OCI-LY1 (cell line): ENCODE measurements at regions not wholly inside any gene's neighbourhood (a gene's known extent, or its start where the extent isn't known, plus 50 kb on each side); places are given as distances from the start of the nearest gene placed in this dataset.

Experiments
- H2AFZ ChIP-seq: fragments of 200-600 bp; sonication (generic), shearing (Covaris generic); 2 replicates; pipeline ENCODE4 v1.6.0; 2014; ENCODE audit warnings: antibody characterized with exemption, mild to moderate bottlenecking, low read length
- H3F3A ChIP-seq: fragments of 200-600 bp; sonication (generic), shearing (Covaris generic); 2 replicates; pipeline ENCODE4 v1.6.0; 2014; ENCODE audit warnings: mild to moderate bottlenecking, antibody characterized with exemption, low read length, moderate library complexity; ENCODE audit not compliant: insufficient read depth
- H3K27ac ChIP-seq: fragments of 200-600 bp; sonication (generic); 2 replicates; pipeline ENCODE4 v1.5.1; 2014; ENCODE audit warnings: low read length, mixed run types, mild to moderate bottlenecking, low read depth; ENCODE audit not compliant: poor library complexity, severe bottlenecking
- H3K27me3 ChIP-seq: fragments of 200-600 bp; sonication (generic); 2 replicates; pipeline ENCODE4 v1.6.0; 2014; ENCODE audit warnings: antibody characterized with exemption, mild to moderate bottlenecking, low read length, moderate library complexity; ENCODE audit not compliant: insufficient read depth
- H3K36me3 ChIP-seq: fragments of 200-600 bp; sonication (generic); 2 replicates; pipeline ENCODE4 v1.6.1; 2014; ENCODE audit warnings: mild to moderate bottlenecking, antibody characterized with exemption, low read length, moderate library complexity, mixed read lengths; ENCODE audit not compliant: insufficient read depth
- H3K4me1 ChIP-seq: fragments of 200-600 bp; sonication (generic); 2 replicates; pipeline ENCODE4 v1.5.1; 2014; ENCODE audit warnings: mild to moderate bottlenecking, low read length, moderate library complexity; ENCODE audit not compliant: insufficient read depth, severe bottlenecking
- H3K4me2 ChIP-seq: fragments of 200-600 bp; sonication (generic), shearing (Covaris generic); 2 replicates; pipeline ENCODE4 v1.6.1; 2014; ENCODE audit warnings: low read length
- H3K4me3 ChIP-seq: fragments of 200-600 bp; sonication (generic); 2 replicates; pipeline ENCODE4 v1.5.1; 2014; ENCODE audit warnings: low read length, low read depth, mild to moderate bottlenecking, mixed read lengths; ENCODE audit not compliant: poor library complexity, severe bottlenecking
- H3K79me2 ChIP-seq: fragments of 200-600 bp; shearing (Covaris generic); 2 replicates; pipeline ENCODE4 v1.6.1; 2016; ENCODE audit warnings: mixed run types, low read length, mixed read lengths; ENCODE audit not compliant: insufficient read depth
- H3K9ac ChIP-seq: fragments of 200-600 bp; sonication (generic), shearing (Covaris generic); 2 replicates; pipeline ENCODE4 v1.6.1; 2014; ENCODE audit warnings: mild to moderate bottlenecking, low read length, mixed read lengths
- H3K9me2 ChIP-seq: fragments of 200-600 bp; sonication (generic), shearing (Covaris generic); 2 replicates; pipeline ENCODE4 v1.6.1; 2014; ENCODE audit warnings: low read depth, mild to moderate bottlenecking, low read length, mixed read lengths
- H3K9me3 ChIP-seq: fragments of 200-600 bp; shearing (Covaris generic); 2 replicates; pipeline ENCODE4 v1.6.1; 2014; ENCODE audit warnings: low read length, mixed read lengths
- H4K20me1 ChIP-seq: fragments of 200-600 bp; sonication (generic), shearing (Covaris generic); 2 replicates; pipeline ENCODE4 v1.6.0; 2016; ENCODE audit warnings: mild to moderate bottlenecking, low read length; ENCODE audit not compliant: insufficient read depth
- EZH2 ChIP-seq: fragments of 200-600 bp; sonication (generic), shearing (Covaris generic); IDR thresholded peaks from 2 replicates; pipeline ENCODE4 v1.8.0; 2017; ENCODE audit warnings: borderline replicate concordance, mixed run types, mild to moderate bottlenecking, antibody characterized with exemption, low read length, moderate library complexity, mixed read lengths
- TF ChIP-seq, protein P1 (sequence below): fragments of 200-600 bp; sonication (generic), shearing (Covaris generic); IDR thresholded peaks from 2 replicates; pipeline ENCODE4 v1.5.1; 2017; ENCODE audit warnings: mild to moderate bottlenecking, antibody characterized with exemption, low read length, moderate library complexity, mixed read lengths

DNA sequence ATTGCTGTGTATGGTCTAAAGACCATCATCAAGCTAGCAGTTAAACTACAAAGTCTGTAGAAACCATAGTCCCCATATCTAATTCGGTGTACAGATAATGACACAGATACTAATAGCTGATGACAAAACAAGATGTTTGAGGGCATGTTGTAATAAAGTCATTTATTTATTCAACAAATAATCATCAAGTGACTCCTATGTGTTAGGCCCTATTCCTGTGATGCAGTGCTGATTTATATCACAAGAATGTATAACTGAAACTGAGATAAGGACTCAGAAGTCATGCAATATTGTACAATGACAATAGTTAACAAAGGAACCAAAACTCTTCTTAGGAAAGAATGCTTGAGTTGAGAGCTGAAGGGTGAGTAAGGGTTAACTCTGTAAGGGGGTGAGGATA lies 315.0 kb upstream of the NR3C2 start:
- H3K79me2 ChIP-seq: no peaks in the 10 kb centered on the region
- no peak overlapping the region for H3K9ac ChIP-seq
- H3K9me3 ChIP-seq: no peaks in the 10 kb centered on the region
- H4K20me1 ChIP-seq: no peaks in the 10 kb centered on the region
- no peaks in the 10 kb centered on the region for H3K9me2 ChIP-seq
- H3K36me3 ChIP-seq: no peaks in the 10 kb centered on the region
- no peaks in the 10 kb centered on the region for H3K27me3 ChIP-seq
- H3K4me3 ChIP-seq: no peak overlapping the region
- no peak overlapping the region for H3K27ac ChIP-seq
- no peak overlapping the region for H3K4me2 ChIP-seq
- no peaks in the 10 kb centered on the region for H3F3A ChIP-seq
- TF ChIP-seq EZH2: no peak
- TF ChIP-seq, protein P1, sequence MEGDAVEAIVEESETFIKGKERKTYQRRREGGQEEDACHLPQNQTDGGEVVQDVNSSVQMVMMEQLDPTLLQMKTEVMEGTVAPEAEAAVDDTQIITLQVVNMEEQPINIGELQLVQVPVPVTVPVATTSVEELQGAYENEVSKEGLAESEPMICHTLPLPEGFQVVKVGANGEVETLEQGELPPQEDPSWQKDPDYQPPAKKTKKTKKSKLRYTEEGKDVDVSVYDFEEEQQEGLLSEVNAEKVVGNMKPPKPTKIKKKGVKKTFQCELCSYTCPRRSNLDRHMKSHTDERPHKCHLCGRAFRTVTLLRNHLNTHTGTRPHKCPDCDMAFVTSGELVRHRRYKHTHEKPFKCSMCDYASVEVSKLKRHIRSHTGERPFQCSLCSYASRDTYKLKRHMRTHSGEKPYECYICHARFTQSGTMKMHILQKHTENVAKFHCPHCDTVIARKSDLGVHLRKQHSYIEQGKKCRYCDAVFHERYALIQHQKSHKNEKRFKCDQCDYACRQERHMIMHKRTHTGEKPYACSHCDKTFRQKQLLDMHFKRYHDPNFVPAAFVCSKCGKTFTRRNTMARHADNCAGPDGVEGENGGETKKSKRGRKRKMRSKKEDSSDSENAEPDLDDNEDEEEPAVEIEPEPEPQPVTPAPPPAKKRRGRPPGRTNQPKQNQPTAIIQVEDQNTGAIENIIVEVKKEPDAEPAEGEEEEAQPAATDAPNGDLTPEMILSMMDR: no peak
- H3K4me1 ChIP-seq: no peaks in the 10 kb centered on the region
- no peak overlapping the region for H2AFZ ChIP-seq

DNA sequence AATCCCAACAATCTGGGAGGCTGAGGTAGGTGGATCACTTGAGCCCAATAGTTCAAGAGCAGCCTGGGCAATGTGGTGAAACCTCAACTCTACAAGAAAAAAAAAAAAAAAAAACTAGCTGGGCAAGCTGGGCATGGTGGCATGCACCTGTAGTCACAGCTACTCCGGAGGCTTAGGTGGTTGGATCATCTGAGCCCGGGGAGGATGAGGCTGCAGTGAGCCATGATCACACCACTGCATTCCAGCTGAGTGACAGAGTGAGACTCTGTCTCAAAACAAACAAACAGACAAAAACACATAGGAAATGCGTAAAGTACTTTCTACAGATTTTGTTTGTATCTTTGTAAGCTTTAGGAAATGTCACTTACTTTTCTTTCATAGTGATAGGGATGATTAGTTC lies 307.2 kb upstream of the NR3C2 start:
- Histone ChIP-seq H3K4me3 (no peak overlapping the region), H3K9me2 (no peaks in the 10 kb centered on the region), H3K27me3 (no peaks in the 10 kb centered on the region), H3K9me3 (no peaks in the 10 kb centered on the region), H3K4me2 (no peak overlapping the region), H3K27ac (no peak overlapping the region), H3K36me3 (no peaks in the 10 kb centered on the region), H3K79me2 (no peaks in the 10 kb centered on the region), H3K4me1 (no peaks in the 10 kb centered on the region), H3F3A (no peaks in the 10 kb centered on the region), H3K9ac (no peak overlapping the region), H4K20me1 (no peaks in the 10 kb centered on the region), H2AFZ (no peak overlapping the region)
- TF ChIP-seq EZH2: no peak
- TF ChIP-seq, protein P1: no peak

DNA sequence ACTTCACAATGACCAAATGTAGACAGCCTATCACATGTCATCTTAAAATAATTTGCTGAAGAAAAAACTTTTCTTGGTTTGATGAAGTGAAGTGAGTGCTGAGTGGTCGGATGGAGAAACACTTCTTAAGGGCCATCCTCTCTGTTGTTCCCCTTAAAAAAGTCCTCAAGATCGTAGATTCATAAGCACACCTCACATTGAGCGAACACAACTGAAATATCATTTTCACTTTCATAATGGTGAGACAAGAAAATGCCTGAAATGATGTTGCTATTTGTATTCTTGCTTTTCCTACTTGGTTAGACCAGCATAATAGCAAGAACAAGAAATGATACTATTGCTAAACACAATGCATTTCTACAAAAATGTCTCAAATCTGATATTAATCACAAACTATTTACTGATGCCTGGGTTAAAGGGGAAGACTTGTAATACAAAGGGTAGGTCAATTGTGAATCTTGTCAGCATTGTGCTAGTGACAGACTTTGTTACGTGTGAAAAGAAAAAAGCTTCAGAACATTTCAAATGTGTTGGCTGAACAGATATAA lies 305.6 kb upstream of the NR3C2 start:
- Histone ChIP-seq H3K27ac (no peak overlapping the region), H3K9me3 (no peaks in the 10 kb centered on the region), H3K4me2 (no peak overlapping the region), H4K20me1 (no peaks in the 10 kb centered on the region), H3K9ac (no peak overlapping the region), H3K4me3 (no peak overlapping the region), H3K79me2 (no peaks in the 10 kb centered on the region), H3K27me3 (no peaks in the 10 kb centered on the region), H3K36me3 (no peaks in the 10 kb centered on the region), H3F3A (no peaks in the 10 kb centered on the region), H3K9me2 (no peaks in the 10 kb centered on the region), H3K4me1 (no peaks in the 10 kb centered on the region), H2AFZ (no peak overlapping the region)
- no peak for TF ChIP-seq EZH2
- TF ChIP-seq, protein P1: no peak
